Activated CD4-positive, alpha-beta T cell treated with anti-CD3 and anti-CD28 coated beads, Interleukin-2, amount 50 U/mL, for 24 hours (primary cell): ENCODE measurements at regions not wholly inside any gene's neighbourhood (a gene's known extent, or its start where the extent isn't known, plus 50 kb on each side); places are given as distances from the start of the nearest gene placed in this dataset.

Experiments used
- DNase-seq, 2 donors: peaks; one replicate each; pipeline ENCODE4 v3.0.0-alpha.2; 2020; ENCODE audit warnings: low read depth in 1 of 2, low spot score in 1 of 2

DNA sequence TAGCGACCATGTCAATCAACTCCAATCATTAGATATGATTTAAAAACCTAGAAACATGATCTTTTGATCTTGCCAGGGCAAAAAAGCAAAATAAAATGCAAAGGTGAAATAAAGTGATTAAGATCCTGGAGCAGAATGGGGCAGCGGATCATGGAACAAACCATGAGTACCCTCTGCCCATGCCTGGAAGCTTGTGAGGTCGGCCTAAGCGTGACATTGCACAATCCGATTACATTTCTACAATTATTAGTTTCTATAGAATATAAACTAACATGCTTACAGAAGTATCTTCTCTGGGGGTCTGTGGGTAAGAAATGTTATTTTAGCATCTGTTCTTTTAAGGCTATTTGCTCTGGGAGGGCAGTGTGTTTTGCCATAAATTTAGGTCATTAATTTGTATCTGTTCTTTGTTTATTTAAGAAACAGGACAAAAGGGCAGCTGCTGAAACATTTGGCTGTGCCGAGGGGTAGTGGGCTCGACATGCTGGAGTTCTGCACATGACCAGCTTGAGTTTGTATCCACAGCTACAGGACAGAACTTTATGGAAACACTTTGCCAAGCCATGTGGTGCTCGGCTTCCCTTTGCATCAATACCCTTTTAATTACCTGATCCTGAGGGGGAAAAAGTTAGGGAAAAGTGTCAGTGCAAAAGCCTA, 55.9 kb downstream of the ZBTB18 start:
- no peak for DNase-seq

DNA sequence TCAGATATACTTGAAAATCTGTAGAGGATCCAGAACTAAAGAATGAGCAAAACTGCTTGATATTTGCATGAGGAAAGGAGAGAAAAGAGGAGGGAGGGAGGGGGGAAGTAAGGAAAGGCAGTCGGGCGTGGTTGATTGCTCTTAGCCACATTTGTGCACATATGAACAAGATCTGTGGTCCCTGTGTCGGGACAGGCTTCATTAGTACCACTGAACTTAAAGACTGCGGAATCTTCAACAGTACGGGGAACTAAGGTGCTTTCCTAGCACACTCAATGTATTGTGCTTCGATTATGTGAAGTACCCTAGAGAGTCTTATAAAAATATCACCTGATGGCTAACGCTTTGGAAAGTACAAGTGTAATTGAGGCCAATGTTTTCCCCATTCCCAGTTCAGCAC, 59.9 kb downstream of the ZBTB18 start:
- no peak for DNase-seq

GRCh38 chr1:244112041-244112440, 61.0 kb downstream of the ZBTB18 start:
- DNase-seq = no peak

DNA sequence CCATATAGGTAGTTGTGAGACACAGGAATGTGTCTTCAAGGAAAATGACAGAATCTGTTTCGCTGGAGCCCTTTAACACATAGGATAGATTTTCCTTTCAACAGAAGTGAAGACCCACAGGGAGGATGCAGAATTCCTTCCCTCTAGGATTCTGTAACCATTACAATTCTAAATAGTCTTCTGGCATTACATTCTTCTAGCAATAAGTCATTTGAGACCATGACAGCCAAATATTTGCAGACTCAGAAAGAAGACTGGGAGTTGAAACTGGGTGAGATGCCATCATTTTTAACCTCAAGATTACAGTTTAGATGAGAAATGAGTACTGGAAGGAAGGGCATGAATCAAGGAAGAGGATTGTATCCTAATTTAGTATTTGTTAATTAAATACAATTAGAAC, 61.6 kb downstream of the ZBTB18 start:
- DNase-seq = no peak

DNA sequence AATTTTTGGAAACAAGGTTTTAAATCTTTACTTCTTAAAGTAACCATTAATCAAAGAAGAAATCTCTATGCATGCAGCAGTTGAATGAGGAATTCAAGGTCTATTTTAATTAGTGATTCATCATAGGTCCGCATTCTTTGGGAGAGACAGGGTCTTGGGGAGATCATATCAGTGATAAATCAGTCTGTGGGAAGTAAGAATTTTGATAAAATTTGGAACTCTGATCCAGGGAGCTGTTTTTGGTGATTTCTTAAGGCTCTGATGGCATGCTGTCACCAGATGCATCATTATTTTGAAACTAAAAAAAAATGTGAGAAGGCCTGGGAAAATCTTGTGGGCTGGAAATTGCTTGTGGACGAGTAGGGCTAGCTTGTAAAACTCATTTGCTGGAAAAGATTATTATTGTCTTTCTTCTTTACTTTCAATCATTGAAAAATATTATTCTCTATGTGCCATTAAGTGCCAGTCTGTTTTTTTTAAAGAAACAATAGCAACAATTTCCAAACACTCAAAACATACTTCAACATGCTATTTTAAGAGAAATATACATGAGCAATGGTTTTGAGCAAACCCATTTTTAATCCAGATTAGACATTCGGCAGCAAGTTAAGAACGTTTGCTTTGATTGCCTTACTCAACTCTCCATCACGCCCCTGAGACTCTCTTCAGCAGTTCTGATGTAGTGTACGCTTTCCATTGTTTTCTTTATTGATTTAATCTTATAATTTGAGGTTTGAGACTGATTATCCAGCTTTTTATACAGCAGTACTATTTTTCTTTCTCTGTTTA, 62.6 kb downstream of the ZBTB18 start:
- DNase-seq = no peak

DNA sequence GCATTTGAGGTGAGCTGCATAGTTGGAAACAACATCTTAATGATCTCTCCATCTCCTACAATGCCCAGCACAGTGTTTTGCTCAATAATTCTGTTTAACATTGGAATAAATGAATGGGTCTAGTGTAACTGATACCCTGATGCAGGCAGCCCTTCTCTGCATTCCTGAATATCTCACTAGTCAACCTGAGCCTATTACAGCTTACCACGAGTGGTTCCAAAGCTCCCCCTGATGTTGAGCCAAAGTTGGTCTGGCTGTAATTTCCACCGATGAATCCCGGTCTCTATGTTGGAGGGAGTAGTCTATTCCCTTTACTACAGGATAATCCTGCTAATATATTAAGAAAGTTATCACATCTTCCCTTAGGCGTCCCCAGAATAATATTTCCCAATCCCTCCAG, 63.8 kb downstream of the ZBTB18 start:
- no peak for DNase-seq

DNA sequence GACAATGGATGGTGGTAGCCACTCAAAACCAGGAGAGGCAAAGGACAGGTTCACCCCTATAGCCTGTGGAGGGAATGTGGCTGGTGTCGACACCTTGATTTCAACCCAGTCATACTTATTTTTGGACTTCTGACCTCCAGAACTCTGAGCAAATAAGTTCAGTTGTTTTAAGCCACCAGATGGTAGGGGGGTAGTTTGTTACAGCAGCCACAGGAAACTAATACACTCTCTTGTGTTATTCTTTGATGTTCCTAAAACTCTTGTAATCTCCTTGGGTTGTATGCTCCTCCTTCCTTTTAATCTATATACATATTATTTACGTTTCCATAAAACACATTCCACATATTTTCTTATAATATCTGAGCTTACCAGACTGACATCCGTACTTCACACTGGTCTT, 65.9 kb downstream of the ZBTB18 start:
- DNase-seq = no peak

DNA sequence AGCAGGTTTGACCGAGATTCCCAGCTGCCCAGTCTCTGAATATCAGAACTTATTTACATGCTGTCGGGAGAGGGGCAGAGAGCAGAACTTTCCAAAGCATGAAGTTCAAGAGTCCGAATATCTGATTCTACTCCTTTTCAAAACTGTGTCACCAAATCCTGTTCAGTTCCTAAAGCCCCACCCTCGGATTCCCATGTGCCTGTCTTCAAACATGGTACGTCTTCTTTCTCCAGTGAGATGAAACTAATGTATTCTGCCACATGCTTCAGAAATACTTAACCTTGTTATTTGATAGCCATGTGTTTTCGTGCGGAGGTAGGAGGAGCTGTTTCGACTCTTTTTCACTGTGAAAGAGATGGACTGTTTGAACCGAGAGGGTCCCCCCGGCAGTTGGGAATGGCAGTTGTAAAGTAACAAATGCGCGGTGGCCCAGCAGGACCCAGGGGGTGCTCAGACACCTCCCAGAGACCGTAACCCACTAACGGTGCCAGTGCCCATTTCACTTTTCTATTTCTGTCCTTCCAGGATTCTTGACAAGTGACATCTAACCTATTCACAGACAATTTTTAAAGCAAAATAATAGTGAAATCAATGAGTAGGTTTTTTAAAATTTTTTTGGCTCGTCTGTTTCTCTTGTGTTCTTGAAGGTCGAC, 67.2 kb downstream of the ZBTB18 start:
- DNase-seq = no peak

DNA sequence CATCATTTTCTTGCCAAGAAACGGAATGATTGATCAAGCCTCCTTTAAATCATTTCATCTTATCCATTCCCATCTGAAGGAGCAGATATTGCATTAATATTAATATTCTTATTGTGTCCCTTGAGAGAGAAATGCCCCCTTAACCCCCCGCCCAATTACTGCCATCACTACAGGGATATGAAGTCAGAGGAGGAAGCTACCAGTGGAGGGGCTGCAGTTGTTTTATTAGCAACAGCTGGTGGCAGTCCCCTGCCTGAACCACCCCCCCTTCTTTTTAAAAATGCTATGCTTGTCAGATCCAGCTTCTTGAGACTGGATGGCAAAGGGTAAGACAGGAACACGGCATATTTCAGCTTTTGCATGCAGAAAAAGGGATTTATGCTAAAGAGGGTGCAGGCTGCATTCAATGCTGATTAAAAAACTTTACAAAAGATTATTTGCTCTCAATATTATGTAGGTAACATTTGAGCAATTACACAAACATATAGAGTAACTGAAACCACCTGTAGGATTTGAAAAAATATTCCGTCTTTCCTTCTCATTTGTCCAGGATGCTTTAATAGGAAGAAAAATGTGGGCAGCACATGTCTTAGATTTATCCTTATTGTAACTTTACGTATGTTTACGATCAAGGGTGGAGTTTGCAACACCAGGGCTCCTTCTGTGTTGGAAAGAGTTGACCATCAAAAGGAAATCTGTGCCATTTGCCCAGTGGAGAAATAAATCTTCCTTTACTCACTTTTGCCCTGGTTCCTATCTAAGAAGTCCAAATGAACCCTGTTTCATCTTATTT, 77.7 kb downstream of the ZBTB18 start:
- no peak for DNase-seq

- no peak for DNase-seq
Observed at GRCh38 chr1:244137276-244137675, 86.2 kb downstream of the ZBTB18 start.

- no peak for DNase-seq
Observed at GRCh38 chr1:244137725-244138124, 86.6 kb downstream of the ZBTB18 start.

- no peak for DNase-seq
Observed at GRCh38 chr1:244138399-244138798, 87.3 kb downstream of the ZBTB18 start.

- DNase-seq = no peak
Observed at GRCh38 chr1:244139655-244140054, 88.6 kb downstream of the ZBTB18 start.

- DNase-seq = no peak
Observed at GRCh38 chr1:244140420-244140819, 89.3 kb downstream of the ZBTB18 start.

DNA sequence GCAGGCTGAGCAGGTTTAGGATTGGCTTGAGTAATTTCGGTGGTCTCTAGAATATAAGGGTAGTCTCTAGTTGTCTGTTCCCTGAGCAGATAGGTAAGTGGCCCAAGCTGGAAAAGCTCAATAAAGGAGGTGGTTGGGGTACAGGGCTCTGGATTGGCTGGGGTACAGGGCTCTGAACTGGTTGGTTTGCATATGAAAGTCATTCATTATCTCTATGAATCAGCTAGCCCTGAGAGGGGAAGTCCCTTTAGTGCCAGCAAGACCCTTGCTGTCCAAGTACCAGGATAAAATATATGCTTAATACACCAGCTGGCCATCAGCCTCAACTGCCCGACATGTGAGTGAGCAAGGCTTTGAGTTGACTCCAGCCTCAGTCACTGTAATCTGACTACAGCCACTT, 93.0 kb downstream of the ZBTB18 start:
- DNase-seq = no peak

DNA sequence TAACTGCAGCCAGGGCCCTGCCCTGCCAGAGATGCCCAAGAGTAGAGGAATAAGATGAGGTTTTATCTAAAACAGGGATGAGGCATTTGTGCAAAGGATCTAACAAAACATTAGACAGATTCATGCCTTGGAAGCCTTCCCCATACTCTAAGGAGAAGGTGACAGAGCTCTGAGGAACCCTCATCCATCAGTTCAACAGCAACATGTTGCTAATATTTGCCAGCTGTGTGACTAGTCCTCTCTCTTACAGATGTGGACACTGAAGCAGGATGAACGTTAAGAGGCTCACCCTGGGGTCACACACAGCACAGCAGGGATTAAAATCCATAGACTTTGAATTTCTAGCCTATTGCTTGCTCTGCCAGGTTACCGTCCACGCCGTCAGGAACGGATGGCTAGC, 99.0 kb downstream of the ZBTB18 start:
- DNase-seq = no peak

DNA sequence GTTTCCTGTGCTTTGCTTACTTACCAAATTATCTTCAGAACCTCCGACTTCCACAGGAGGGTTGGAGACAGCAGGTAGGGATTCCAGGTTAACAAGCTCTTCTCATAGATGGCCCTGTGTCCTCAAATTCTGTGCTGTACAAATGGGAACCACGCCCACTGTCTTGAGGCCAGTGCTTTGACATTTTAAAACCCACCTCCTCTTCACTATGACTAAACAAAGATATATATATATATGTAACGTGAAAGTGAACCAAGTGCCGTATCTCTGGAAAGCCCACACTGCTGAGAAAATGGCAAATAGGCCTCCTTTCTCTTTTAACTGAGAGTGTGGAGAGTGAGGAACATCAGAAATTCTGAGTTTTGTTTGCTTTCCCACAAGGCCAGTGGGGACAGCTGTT, 99.6 kb downstream of the ZBTB18 start:
- no peak for DNase-seq

GRCh38 chr1:244151537-244151936, 100.5 kb downstream of the ZBTB18 start:
- no peak for DNase-seq

- DNase-seq = no peak
Observed at GRCh38 chr1:244154508-244154871, 103.4 kb downstream of the ZBTB18 start.

- DNase-seq = no peak
Observed at GRCh38 chr1:244154872-244155531, 103.9 kb downstream of the ZBTB18 start.

- DNase-seq = no peak
Observed at GRCh38 chr1:244155661-244156060, 104.6 kb downstream of the ZBTB18 start.
